ENCODE measurements at regions not wholly inside any gene's neighbourhood (a gene's known extent, or its start where the extent isn't known, plus 50 kb on each side); places are given as distances from the start of the nearest gene placed in this dataset.

- no peak overlapping the region for H3K9ac ChIP-seq (ENCODE audit: low read length)
- no peaks in the 10 kb centered on the region for H3K4me1 ChIP-seq (ENCODE audit: control insufficient read depth, low read depth, low read length)
Measured at GRCh38 chr20:57791178-57791962, 81.6 kb upstream of the PMEPA1 start.

GRCh38 chr20:57790176-57790575 is 80.4 kb upstream of the PMEPA1 start:
- no peak overlapping the region for H3K4me3 ChIP-seq (ENCODE audit: low read length)
- H3K9ac ChIP-seq (ENCODE audit: low read length) = no peak overlapping the region
- no peaks in the 10 kb centered on the region for H3K36me3 ChIP-seq (ENCODE audit: control insufficient read depth, low read depth, low read length)
- H3K27me3 ChIP-seq (ENCODE audit: control insufficient read depth, insufficient read depth, low read length) = no peaks in the 10 kb centered on the region
- H3K27ac ChIP-seq (ENCODE audit: low read length) = no peak overlapping the region
- H3K4me1 ChIP-seq (ENCODE audit: control insufficient read depth, low read depth, low read length) = no peaks in the 10 kb centered on the region
- H3K9me3 ChIP-seq (ENCODE audit: control insufficient read depth, low read depth, low read length) = no peaks in the 10 kb centered on the region

More at GRCh38 chr20:57791178-57791962, 81.6 kb upstream of the PMEPA1 start:
- H3K27ac ChIP-seq (ENCODE audit: low read length) = no peak overlapping the region
- no peak overlapping the region for H3K4me3 ChIP-seq (ENCODE audit: low read length)
- no peaks in the 10 kb centered on the region for H3K27me3 ChIP-seq (ENCODE audit: control insufficient read depth, insufficient read depth, low read length)
- no peaks in the 10 kb centered on the region for H3K9me3 ChIP-seq (ENCODE audit: control insufficient read depth, low read depth, low read length)
- no peaks in the 10 kb centered on the region for H3K36me3 ChIP-seq (ENCODE audit: control insufficient read depth, low read depth, low read length)

GRCh38 chr20:57788936-57789613 is 79.3 kb upstream of the PMEPA1 start:
- Histone ChIP-seq H3K9me3 (ENCODE audit: control insufficient read depth, low read depth, low read length) (no peaks in the 10 kb centered on the region), H3K36me3 (ENCODE audit: control insufficient read depth, low read depth, low read length) (no peaks in the 10 kb centered on the region), H3K4me3 (ENCODE audit: low read length) (no peak overlapping the region), H3K27ac (ENCODE audit: low read length) (no peak overlapping the region), H3K27me3 (ENCODE audit: control insufficient read depth, insufficient read depth, low read length) (no peaks in the 10 kb centered on the region), H3K9ac (ENCODE audit: low read length) (no peak overlapping the region), H3K4me1 (ENCODE audit: control insufficient read depth, low read depth, low read length) (no peaks in the 10 kb centered on the region)

GRCh38 chr20:57787990-57788781 is 78.4 kb upstream of the PMEPA1 start:
- Histone ChIP-seq H3K9me3 (ENCODE audit: control insufficient read depth, low read depth, low read length) (no peaks in the 10 kb centered on the region), H3K27ac (ENCODE audit: low read length) (no peak overlapping the region), H3K4me1 (ENCODE audit: control insufficient read depth, low read depth, low read length) (no peaks in the 10 kb centered on the region), H3K9ac (ENCODE audit: low read length) (no peak overlapping the region), H3K27me3 (ENCODE audit: control insufficient read depth, insufficient read depth, low read length) (no peaks in the 10 kb centered on the region), H3K4me3 (ENCODE audit: low read length) (no peak overlapping the region), H3K36me3 (ENCODE audit: control insufficient read depth, low read depth, low read length) (no peaks in the 10 kb centered on the region)

- no peaks in the 10 kb centered on the region for H3K4me1 ChIP-seq (ENCODE audit: control insufficient read depth, low read depth, low read length)
- no peaks in the 10 kb centered on the region for H3K9me3 ChIP-seq (ENCODE audit: control insufficient read depth, low read depth, low read length)
- H3K9ac ChIP-seq (ENCODE audit: low read length) = no peak overlapping the region
- H3K27ac ChIP-seq (ENCODE audit: low read length) = no peak overlapping the region
- H3K4me3 ChIP-seq (ENCODE audit: low read length) = no peak overlapping the region
- H3K27me3 ChIP-seq (ENCODE audit: control insufficient read depth, insufficient read depth, low read length) = no peaks in the 10 kb centered on the region
- no peaks in the 10 kb centered on the region for H3K36me3 ChIP-seq (ENCODE audit: control insufficient read depth, low read depth, low read length)
Measured at GRCh38 chr20:57787151-57787989, 77.6 kb upstream of the PMEPA1 start.

- Histone ChIP-seq H3K9me3 (ENCODE audit: control insufficient read depth, low read depth, low read length) (no peaks in the 10 kb centered on the region), H3K36me3 (ENCODE audit: control insufficient read depth, low read depth, low read length) (no peaks in the 10 kb centered on the region), H3K4me1 (ENCODE audit: control insufficient read depth, low read depth, low read length) (no peaks in the 10 kb centered on the region), H3K27ac (ENCODE audit: low read length) (no peak overlapping the region), H3K27me3 (ENCODE audit: control insufficient read depth, insufficient read depth, low read length) (no peaks in the 10 kb centered on the region), H3K9ac (ENCODE audit: low read length) (no peak overlapping the region), H3K4me3 (ENCODE audit: low read length) (no peak overlapping the region)
Measured at GRCh38 chr20:57786304-57786932, 76.6 kb upstream of the PMEPA1 start.

- no peak overlapping the region for H3K27ac ChIP-seq (ENCODE audit: low read length)
- H3K36me3 ChIP-seq (ENCODE audit: control insufficient read depth, low read depth, low read length) = no peaks in the 10 kb centered on the region
Measured at GRCh38 chr20:57785720-57786119, 75.9 kb upstream of the PMEPA1 start.

GRCh38 chr20:57785061-57785460 is 75.2 kb upstream of the PMEPA1 start:
- no peaks in the 10 kb centered on the region for H3K36me3 ChIP-seq (ENCODE audit: control insufficient read depth, low read depth, low read length)
- no peaks in the 10 kb centered on the region for H3K9me3 ChIP-seq (ENCODE audit: control insufficient read depth, low read depth, low read length)
- H3K9ac ChIP-seq (ENCODE audit: low read length) = no peak overlapping the region
- H3K27me3 ChIP-seq (ENCODE audit: control insufficient read depth, insufficient read depth, low read length) = no peaks in the 10 kb centered on the region
- no peak overlapping the region for H3K4me3 ChIP-seq (ENCODE audit: low read length)
- H3K4me1 ChIP-seq (ENCODE audit: control insufficient read depth, low read depth, low read length) = no peaks in the 10 kb centered on the region
- no peak overlapping the region for H3K27ac ChIP-seq (ENCODE audit: low read length)

More at GRCh38 chr20:57785720-57786119, 75.9 kb upstream of the PMEPA1 start:
- H3K4me1 ChIP-seq (ENCODE audit: control insufficient read depth, low read depth, low read length) = no peaks in the 10 kb centered on the region
- H3K27me3 ChIP-seq (ENCODE audit: control insufficient read depth, insufficient read depth, low read length) = no peaks in the 10 kb centered on the region
- H3K9ac ChIP-seq (ENCODE audit: low read length) = no peak overlapping the region
- no peaks in the 10 kb centered on the region for H3K9me3 ChIP-seq (ENCODE audit: control insufficient read depth, low read depth, low read length)
- no peak overlapping the region for H3K4me3 ChIP-seq (ENCODE audit: low read length)

- Histone ChIP-seq H3K9me3 (ENCODE audit: control insufficient read depth, low read depth, low read length) (no peaks in the 10 kb centered on the region), H3K36me3 (ENCODE audit: control insufficient read depth, low read depth, low read length) (no peaks in the 10 kb centered on the region), H3K4me1 (ENCODE audit: control insufficient read depth, low read depth, low read length) (no peaks in the 10 kb centered on the region), H3K27ac (ENCODE audit: low read length) (no peak overlapping the region), H3K4me3 (ENCODE audit: low read length) (no peak overlapping the region), H3K27me3 (ENCODE audit: control insufficient read depth, insufficient read depth, low read length) (no peaks in the 10 kb centered on the region), H3K9ac (ENCODE audit: low read length) (no peak overlapping the region)
Measured at GRCh38 chr20:57783956-57784837, 74.4 kb upstream of the PMEPA1 start.

GRCh38 chr20:57783196-57783595 is 73.4 kb upstream of the PMEPA1 start:
- no peaks in the 10 kb centered on the region for H3K4me1 ChIP-seq (ENCODE audit: control insufficient read depth, low read depth, low read length)
- H3K9me3 ChIP-seq (ENCODE audit: control insufficient read depth, low read depth, low read length) = no peaks in the 10 kb centered on the region
- no peak overlapping the region for H3K27ac ChIP-seq (ENCODE audit: low read length)
- H3K36me3 ChIP-seq (ENCODE audit: control insufficient read depth, low read depth, low read length) = no peaks in the 10 kb centered on the region
- H3K27me3 ChIP-seq (ENCODE audit: control insufficient read depth, insufficient read depth, low read length) = no peaks in the 10 kb centered on the region
- no peak overlapping the region for H3K4me3 ChIP-seq (ENCODE audit: low read length)
- H3K9ac ChIP-seq (ENCODE audit: low read length) = no peak overlapping the region
